ENCODE measurements at regions not wholly inside any gene's neighbourhood (a gene's known extent, or its start where the extent isn't known, plus 50 kb on each side); places are given as distances from the start of the nearest gene placed in this dataset.

GRCh38 chr6:51184046-51184445, 365.4 kb downstream of the TFAP2B start:
- TF ChIP-seq POLR2A (IDR thresholded peaks at IDR 0.05) (no peak), POLR2AphosphoS5 (IDR thresholded peaks at IDR 0.05; ENCODE audit: insufficient read depth in 1 of 2, low read depth in 1 of 2) (no peak)
- TF ChIP-seq, protein P1, sequence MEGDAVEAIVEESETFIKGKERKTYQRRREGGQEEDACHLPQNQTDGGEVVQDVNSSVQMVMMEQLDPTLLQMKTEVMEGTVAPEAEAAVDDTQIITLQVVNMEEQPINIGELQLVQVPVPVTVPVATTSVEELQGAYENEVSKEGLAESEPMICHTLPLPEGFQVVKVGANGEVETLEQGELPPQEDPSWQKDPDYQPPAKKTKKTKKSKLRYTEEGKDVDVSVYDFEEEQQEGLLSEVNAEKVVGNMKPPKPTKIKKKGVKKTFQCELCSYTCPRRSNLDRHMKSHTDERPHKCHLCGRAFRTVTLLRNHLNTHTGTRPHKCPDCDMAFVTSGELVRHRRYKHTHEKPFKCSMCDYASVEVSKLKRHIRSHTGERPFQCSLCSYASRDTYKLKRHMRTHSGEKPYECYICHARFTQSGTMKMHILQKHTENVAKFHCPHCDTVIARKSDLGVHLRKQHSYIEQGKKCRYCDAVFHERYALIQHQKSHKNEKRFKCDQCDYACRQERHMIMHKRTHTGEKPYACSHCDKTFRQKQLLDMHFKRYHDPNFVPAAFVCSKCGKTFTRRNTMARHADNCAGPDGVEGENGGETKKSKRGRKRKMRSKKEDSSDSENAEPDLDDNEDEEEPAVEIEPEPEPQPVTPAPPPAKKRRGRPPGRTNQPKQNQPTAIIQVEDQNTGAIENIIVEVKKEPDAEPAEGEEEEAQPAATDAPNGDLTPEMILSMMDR (IDR thresholded peaks at IDR 0.05), result no peak

All from vagina (tissue), 2 donors.